GM12891 (cell line): ENCODE measurements at regions not wholly inside any gene's neighbourhood (a gene's known extent, or its start where the extent isn't known, plus 50 kb on each side); places are given as distances from the start of the nearest gene placed in this dataset.

ENCODE experiments used
- PAX5 ChIP-seq: IDR thresholded peaks from 2 replicates; pipeline ENCODE4 v1.6.1; 2011; ENCODE audit warnings: low read length, moderate library complexity, mild to moderate bottlenecking; ENCODE audit not compliant: insufficient read depth, severe bottlenecking
- POLR2A ChIP-seq: IDR thresholded peaks from 2 replicates; pipeline ENCODE4 v1.6.1; 2011; ENCODE audit warnings: low read depth, low read length, control low read depth
- POLR2AphosphoS5 ChIP-seq: IDR thresholded peaks from 2 replicates; pipeline ENCODE4 v1.6.1; 2011; ENCODE audit warnings: low read depth, low read length, control low read depth
- POU2F2 ChIP-seq: IDR thresholded peaks from 2 replicates; pipeline ENCODE4 v1.6.1; 2011; ENCODE audit warnings: low read depth, mild to moderate bottlenecking, control low read depth, low read length, moderate library complexity
- SPI1 ChIP-seq: IDR thresholded peaks from 2 replicates; pipeline ENCODE4 v1.6.1; 2011; ENCODE audit warnings: low read depth, low read length, control low read depth
- TAF1 ChIP-seq: IDR thresholded peaks from 2 replicates; pipeline ENCODE4 v1.6.1; 2011; ENCODE audit warnings: low read depth, low read length, control low read depth

GRCh38 chr18:38602341-38602740, 1036.7 kb upstream of the CELF4 start:
- TF ChIP-seq POLR2A: no peak
- no peak for TF ChIP-seq PAX5
- no peak for TF ChIP-seq POLR2AphosphoS5
- TF ChIP-seq TAF1: no peak
- TF ChIP-seq SPI1: no peak
- TF ChIP-seq POU2F2: no peak
